ENCODE measurements at regions not wholly inside any gene's neighbourhood (a gene's known extent, or its start where the extent isn't known, plus 50 kb on each side); places are given as distances from the start of the nearest gene placed in this dataset.

DNA sequence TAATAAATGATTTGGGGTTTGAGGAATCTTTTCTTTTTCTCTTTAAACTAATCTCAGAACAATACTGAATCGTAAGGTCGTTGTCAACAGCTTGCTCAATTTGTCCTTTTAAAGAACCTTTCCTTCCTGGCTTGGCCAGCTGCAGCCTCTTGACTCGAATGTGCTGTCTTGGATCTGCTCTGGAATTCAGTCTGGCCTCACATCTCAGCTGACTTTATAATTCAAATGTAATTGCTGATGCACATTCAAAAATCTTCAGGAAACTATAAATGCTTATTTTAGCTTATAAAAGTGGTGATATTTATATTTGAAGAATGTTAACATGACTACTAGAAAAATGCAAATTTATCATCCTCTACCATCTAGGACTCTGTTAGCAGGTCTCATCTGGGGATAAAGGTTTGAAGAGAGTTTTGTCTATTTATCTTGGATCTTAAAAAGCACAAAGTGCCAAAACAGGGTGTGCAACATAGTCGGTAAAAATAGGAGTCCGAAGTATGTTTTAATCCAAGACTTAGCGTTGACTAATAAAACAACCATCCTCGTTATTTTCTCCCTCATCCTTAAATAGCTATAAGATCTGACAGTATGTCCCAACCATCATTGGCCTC lies 1035.2 kb downstream of the MCTP2 start (continued):
- TF ChIP-seq, protein P1, sequence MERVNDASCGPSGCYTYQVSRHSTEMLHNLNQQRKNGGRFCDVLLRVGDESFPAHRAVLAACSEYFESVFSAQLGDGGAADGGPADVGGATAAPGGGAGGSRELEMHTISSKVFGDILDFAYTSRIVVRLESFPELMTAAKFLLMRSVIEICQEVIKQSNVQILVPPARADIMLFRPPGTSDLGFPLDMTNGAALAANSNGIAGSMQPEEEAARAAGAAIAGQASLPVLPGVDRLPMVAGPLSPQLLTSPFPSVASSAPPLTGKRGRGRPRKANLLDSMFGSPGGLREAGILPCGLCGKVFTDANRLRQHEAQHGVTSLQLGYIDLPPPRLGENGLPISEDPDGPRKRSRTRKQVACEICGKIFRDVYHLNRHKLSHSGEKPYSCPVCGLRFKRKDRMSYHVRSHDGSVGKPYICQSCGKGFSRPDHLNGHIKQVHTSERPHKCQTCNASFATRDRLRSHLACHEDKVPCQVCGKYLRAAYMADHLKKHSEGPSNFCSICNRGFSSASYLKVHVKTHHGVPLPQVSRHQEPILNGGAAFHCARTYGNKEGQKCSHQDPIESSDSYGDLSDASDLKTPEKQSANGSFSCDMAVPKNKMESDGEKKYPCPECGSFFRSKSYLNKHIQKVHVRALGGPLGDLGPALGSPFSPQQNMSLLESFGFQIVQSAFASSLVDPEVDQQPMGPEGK (CRISPR knock-in tag; IDR thresholded peaks at IDR 0.05; ENCODE audit: borderline replicate concordance): no peak
- TF ChIP-seq, protein P2, sequence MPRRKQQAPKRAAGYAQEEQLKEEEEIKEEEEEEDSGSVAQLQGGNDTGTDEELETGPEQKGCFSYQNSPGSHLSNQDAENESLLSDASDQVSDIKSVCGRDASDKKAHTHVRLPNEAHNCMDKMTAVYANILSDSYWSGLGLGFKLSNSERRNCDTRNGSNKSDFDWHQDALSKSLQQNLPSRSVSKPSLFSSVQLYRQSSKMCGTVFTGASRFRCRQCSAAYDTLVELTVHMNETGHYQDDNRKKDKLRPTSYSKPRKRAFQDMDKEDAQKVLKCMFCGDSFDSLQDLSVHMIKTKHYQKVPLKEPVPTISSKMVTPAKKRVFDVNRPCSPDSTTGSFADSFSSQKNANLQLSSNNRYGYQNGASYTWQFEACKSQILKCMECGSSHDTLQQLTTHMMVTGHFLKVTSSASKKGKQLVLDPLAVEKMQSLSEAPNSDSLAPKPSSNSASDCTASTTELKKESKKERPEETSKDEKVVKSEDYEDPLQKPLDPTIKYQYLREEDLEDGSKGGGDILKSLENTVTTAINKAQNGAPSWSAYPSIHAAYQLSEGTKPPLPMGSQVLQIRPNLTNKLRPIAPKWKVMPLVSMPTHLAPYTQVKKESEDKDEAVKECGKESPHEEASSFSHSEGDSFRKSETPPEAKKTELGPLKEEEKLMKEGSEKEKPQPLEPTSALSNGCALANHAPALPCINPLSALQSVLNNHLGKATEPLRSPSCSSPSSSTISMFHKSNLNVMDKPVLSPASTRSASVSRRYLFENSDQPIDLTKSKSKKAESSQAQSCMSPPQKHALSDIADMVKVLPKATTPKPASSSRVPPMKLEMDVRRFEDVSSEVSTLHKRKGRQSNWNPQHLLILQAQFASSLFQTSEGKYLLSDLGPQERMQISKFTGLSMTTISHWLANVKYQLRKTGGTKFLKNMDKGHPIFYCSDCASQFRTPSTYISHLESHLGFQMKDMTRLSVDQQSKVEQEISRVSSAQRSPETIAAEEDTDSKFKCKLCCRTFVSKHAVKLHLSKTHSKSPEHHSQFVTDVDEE (CRISPR knock-in tag; IDR thresholded peaks at IDR 0.05): no peak
- TF ChIP-seq PPARA (CRISPR knock-in tag; IDR thresholded peaks at IDR 0.05; ENCODE audit: borderline replicate concordance) (no peak), ZNF8 (CRISPR knock-in tag; IDR thresholded peaks at IDR 0.05) (no peak), GLIS3 (CRISPR knock-in tag; IDR thresholded peaks at IDR 0.05) (no peak), ISL1 (CRISPR knock-in tag; IDR thresholded peaks at IDR 0.05) (no peak)
- TF ChIP-seq, protein P3, sequence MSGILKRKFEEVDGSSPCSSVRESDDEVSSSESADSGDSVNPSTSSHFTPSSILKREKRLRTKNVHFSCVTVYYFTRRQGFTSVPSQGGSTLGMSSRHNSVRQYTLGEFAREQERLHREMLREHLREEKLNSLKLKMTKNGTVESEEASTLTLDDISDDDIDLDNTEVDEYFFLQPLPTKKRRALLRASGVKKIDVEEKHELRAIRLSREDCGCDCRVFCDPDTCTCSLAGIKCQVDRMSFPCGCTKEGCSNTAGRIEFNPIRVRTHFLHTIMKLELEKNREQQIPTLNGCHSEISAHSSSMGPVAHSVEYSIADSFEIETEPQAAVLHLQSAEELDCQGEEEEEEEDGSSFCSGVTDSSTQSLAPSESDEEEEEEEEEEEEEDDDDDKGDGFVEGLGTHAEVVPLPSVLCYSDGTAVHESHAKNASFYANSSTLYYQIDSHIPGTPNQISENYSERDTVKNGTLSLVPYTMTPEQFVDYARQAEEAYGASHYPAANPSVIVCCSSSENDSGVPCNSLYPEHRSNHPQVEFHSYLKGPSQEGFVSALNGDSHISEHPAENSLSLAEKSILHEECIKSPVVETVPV (CRISPR knock-in tag; IDR thresholded peaks at IDR 0.05): no peak

DNA sequence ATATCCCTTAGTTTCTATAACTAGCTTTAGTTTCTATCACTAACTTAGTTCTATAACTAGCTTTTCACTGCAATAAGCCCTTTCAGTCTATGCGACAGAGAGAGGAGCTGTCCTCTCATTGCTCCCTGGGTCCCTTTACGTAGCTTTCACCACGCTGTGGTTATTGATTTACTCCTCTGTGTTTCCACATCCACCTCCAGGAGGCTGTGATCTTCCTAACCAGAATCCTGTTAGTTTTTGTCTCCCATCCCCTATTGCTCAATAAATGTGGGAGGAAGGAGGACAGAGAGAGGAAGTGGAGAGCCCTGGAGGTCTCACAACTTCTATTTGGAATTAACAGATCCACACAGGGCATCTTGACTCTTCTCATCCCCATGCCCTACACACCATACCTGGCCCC lies 1036.1 kb downstream of the MCTP2 start:
- no peak for TF ChIP-seq ZFP3 (CRISPR knock-in tag; IDR thresholded peaks at IDR 0.05)
- TF ChIP-seq, protein P1 (CRISPR knock-in tag; IDR thresholded peaks at IDR 0.05; ENCODE audit: borderline replicate concordance): no peak
- no peak for ATAC-seq

DNA sequence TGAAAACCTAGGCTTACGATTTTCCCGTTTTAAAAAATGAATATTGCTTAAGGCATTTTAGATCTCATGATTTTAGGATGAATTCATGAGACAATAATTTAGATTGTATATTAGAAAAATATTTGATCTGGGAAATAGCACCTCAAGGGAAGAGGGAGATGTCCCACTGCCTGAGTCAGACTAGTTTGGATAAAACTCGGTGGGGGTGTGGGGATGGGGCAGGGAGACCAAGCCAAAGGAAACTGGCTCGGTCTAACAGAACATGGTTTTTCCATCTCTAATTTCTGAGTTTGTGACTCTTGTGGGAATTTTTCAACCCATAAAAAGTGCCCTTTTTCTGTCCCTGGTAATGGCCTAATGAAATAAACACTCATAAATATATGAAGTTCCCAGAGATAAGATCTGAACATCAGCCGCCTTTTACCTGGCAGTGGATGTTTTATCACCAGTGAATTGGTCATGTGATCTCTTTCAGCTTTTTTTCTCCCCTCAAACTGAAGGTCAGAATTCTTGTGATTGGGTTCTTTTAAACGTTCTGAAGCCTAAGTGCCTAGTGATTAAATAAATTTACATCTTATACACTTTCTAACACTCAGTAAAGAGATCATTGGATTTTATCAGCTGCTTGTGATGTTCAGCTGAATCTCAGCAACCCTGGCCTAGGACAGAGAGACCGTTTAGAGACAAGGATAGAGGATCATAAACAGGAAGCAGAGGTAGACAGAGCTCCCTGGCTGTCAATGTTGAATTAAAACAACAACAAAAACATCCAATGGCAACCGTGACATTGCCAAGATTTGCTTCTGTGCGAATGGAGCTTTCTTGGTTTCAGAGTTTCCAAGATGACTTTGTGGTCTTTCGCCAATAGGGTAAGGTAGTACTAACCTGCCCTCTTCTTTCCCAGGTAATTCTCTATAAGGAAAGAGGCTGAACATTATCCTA lies 1038.2 kb downstream of the MCTP2 start:
- ATAC-seq: no peak
- TF ChIP-seq ZNF565 (CRISPR knock-in tag; conservative IDR thresholded peaks at IDR 0.05; ENCODE audit: low read depth): no peak
- no peak for TF ChIP-seq OSR1 (CRISPR knock-in tag; IDR thresholded peaks at IDR 0.05)
- no peak for TF ChIP-seq GLIS3 (CRISPR knock-in tag; IDR thresholded peaks at IDR 0.05)
- no peak for TF ChIP-seq ZNF8 (CRISPR knock-in tag; IDR thresholded peaks at IDR 0.05)
- TF ChIP-seq, protein P4, sequence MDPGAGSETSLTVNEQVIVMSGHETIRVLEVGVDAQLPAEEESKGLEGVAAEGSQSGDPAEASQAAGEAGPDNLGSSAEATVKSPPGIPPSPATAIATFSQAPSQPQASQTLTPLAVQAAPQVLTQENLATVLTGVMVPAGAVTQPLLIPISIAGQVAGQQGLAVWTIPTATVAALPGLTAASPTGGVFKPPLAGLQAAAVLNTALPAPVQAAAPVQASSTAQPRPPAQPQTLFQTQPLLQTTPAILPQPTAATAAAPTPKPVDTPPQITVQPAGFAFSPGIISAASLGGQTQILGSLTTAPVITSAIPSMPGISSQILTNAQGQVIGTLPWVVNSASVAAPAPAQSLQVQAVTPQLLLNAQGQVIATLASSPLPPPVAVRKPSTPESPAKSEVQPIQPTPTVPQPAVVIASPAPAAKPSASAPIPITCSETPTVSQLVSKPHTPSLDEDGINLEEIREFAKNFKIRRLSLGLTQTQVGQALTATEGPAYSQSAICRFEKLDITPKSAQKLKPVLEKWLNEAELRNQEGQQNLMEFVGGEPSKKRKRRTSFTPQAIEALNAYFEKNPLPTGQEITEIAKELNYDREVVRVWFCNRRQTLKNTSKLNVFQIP (CRISPR knock-in tag; IDR thresholded peaks at IDR 0.05; ENCODE audit: borderline replicate concordance, low read depth): no peak
- TF ChIP-seq TOX (CRISPR knock-in tag; IDR thresholded peaks at IDR 0.05; ENCODE audit: borderline replicate concordance): no peak
- TF ChIP-seq, protein P1 (CRISPR knock-in tag; IDR thresholded peaks at IDR 0.05; ENCODE audit: borderline replicate concordance): no peak
- no peak for TF ChIP-seq PPARA (CRISPR knock-in tag; IDR thresholded peaks at IDR 0.05; ENCODE audit: borderline replicate concordance)
- TF ChIP-seq, protein P5, sequence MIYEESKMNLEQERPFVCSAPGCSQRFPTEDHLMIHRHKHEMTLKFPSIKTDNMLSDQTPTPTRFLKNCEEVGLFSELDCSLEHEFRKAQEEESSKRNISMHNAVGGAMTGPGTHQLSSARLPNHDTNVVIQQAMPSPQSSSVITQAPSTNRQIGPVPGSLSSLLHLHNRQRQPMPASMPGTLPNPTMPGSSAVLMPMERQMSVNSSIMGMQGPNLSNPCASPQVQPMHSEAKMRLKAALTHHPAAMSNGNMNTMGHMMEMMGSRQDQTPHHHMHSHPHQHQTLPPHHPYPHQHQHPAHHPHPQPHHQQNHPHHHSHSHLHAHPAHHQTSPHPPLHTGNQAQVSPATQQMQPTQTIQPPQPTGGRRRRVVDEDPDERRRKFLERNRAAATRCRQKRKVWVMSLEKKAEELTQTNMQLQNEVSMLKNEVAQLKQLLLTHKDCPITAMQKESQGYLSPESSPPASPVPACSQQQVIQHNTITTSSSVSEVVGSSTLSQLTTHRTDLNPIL (CRISPR knock-in tag; IDR thresholded peaks at IDR 0.05; ENCODE audit: low read depth): no peak

Measured in SK-N-SH treated with all-trans-retinoic acid at 6 μM for 48 hours (cell line).